ENCODE measurements at regions not wholly inside any gene's neighbourhood (a gene's known extent, or its start where the extent isn't known, plus 50 kb on each side); places are given as distances from the start of the nearest gene placed in this dataset.

GRCh38 chr3:127497676-127498075, 92.9 kb downstream of the TPRA1 start:
- no peak for TF ChIP-seq CTCF (IDR thresholded peaks at IDR 0.05; ENCODE audit: insufficient read depth, low read depth, low read length)
- no peak for TF ChIP-seq EZH2 (IDR thresholded peaks at IDR 0.05; ENCODE audit: insufficient read depth, low read length)
